H9 (cell line): ENCODE measurements at regions not wholly inside any gene's neighbourhood (a gene's known extent, or its start where the extent isn't known, plus 50 kb on each side); places are given as distances from the start of the nearest gene placed in this dataset.

ENCODE experiments used
- DNase-seq: peaks from one replicate; pipeline ENCODE4 v3.0.0-alpha.2; 2017
- H2AFZ ChIP-seq: one replicate; pipeline ENCODE4 v1.6.1; 2013; ENCODE audit warnings: mild to moderate bottlenecking, low read length, control low read depth, moderate library complexity
- H2AK5ac ChIP-seq: 2 replicates; pipeline ENCODE4 v1.6.1; 2013; ENCODE audit warnings: low read length, control low read depth, mixed read lengths; ENCODE audit not compliant: insufficient read length
- H2BK120ac ChIP-seq: one replicate; pipeline ENCODE4 v1.6.1; 2013; ENCODE audit warnings: low read depth, mild to moderate bottlenecking, low read length, control low read depth, inconsistent platforms; ENCODE audit not compliant: poor library complexity, severe bottlenecking
- H2BK12ac ChIP-seq: 2 replicates; pipeline ENCODE4 v1.6.1; 2013; ENCODE audit warnings: low read length, control low read depth, mixed read lengths, low read depth; ENCODE audit not compliant: insufficient read length
- H2BK15ac ChIP-seq: 2 replicates; pipeline ENCODE4 v1.6.1; 2013; ENCODE audit warnings: low read depth, low read length, control low read depth
- H2BK20ac ChIP-seq: one replicate; pipeline ENCODE4 v1.6.1; 2013; ENCODE audit warnings: low read depth, mild to moderate bottlenecking, low read length, control low read depth, inconsistent platforms; ENCODE audit not compliant: poor library complexity, severe bottlenecking
- H2BK5ac ChIP-seq: 2 replicates; pipeline ENCODE4 v1.6.1; 2013; ENCODE audit warnings: low read length, control low read depth, mixed read lengths; ENCODE audit not compliant: insufficient read length
- H3K14ac ChIP-seq: 2 replicates; pipeline ENCODE4 v1.6.1; 2013; ENCODE audit warnings: low read length, control low read depth; ENCODE audit not compliant: insufficient read depth
- H3K18ac ChIP-seq: 2 replicates; pipeline ENCODE4 v1.6.1; 2013; ENCODE audit warnings: low read depth, mild to moderate bottlenecking, mixed read lengths, low read length, control low read depth; ENCODE audit not compliant: insufficient read length
- H3K23ac ChIP-seq: 2 replicates; pipeline ENCODE4 v1.6.1; 2013; ENCODE audit warnings: low read length, control low read depth, mixed read lengths, low read depth; ENCODE audit not compliant: insufficient read length
- H3K23me2 ChIP-seq: 2 replicates; pipeline ENCODE4 v1.6.1; 2013; ENCODE audit warnings: low read depth, mild to moderate bottlenecking, mixed read lengths, low read length, control low read depth; ENCODE audit not compliant: insufficient read length, poor library complexity, severe bottlenecking
- H3K27ac ChIP-seq: 2 replicates; pipeline ENCODE4 v1.5.1; 2013; ENCODE audit warnings: low read length, control low read depth, mixed read lengths, low read depth; ENCODE audit not compliant: insufficient read length
- H3K27me3 ChIP-seq: 2 replicates; pipeline ENCODE4 v1.6.1; 2013; ENCODE audit warnings: low read length, control low read depth, inconsistent platforms; ENCODE audit not compliant: insufficient read depth
- H3K4ac ChIP-seq: 2 replicates; pipeline ENCODE4 v1.6.1; 2013; ENCODE audit warnings: low read depth, mild to moderate bottlenecking, control low read depth, inconsistent platforms, low read length, moderate library complexity
- H3K4me1 ChIP-seq: 2 replicates; pipeline ENCODE4 v1.6.1; 2013; ENCODE audit warnings: low read length, control low read depth, inconsistent platforms; ENCODE audit not compliant: insufficient read depth
- H3K4me2 ChIP-seq: 2 replicates; pipeline ENCODE4 v1.6.1; 2013; ENCODE audit warnings: low read length, control low read depth, mixed read lengths; ENCODE audit not compliant: insufficient read length, insufficient read depth
- H3K56ac ChIP-seq: 2 replicates; pipeline ENCODE4 v1.6.1; 2013; ENCODE audit warnings: low read depth, mild to moderate bottlenecking, mixed read lengths, low read length, control low read depth; ENCODE audit not compliant: insufficient read length
- H3K79me1 ChIP-seq: 2 replicates; pipeline ENCODE4 v1.6.1; 2013; ENCODE audit warnings: low read depth, mild to moderate bottlenecking, moderate library complexity, low read length, control low read depth, inconsistent platforms; ENCODE audit not compliant: insufficient read depth, poor library complexity, severe bottlenecking
- H3K79me2 ChIP-seq: 2 replicates; pipeline ENCODE4 v1.6.1; 2013; ENCODE audit warnings: low read length, control low read depth, inconsistent platforms; ENCODE audit not compliant: insufficient read depth
- H3K9ac ChIP-seq: 2 replicates; pipeline ENCODE4 v1.6.1; 2013; ENCODE audit warnings: low read length, control low read depth, mixed read lengths; ENCODE audit not compliant: insufficient read length; ENCODE audit errors: extremely low read depth
- H3K9me3 ChIP-seq: one replicate; pipeline ENCODE4 v1.6.1; 2013; ENCODE audit warnings: low read depth, low read length, inconsistent platforms; ENCODE audit not compliant: control insufficient read depth
- H3T11ph ChIP-seq: one replicate; pipeline ENCODE4 v1.6.1; 2013; ENCODE audit warnings: mild to moderate bottlenecking, low read length, control low read depth, inconsistent platforms
- H4K20me1 ChIP-seq: one replicate; pipeline ENCODE4 v1.6.1; 2013; ENCODE audit not compliant: control insufficient read depth, insufficient read length, insufficient read depth
- H4K5ac ChIP-seq: 2 replicates; pipeline ENCODE4 v1.6.1; 2013; ENCODE audit warnings: low read depth, mild to moderate bottlenecking, mixed read lengths, low read length, control low read depth; ENCODE audit not compliant: insufficient read length
- H4K8ac ChIP-seq: replicated peaks from 2 replicates; pipeline ENCODE4 v1.6.1; 2013; ENCODE audit warnings: low read length, control low read depth, mixed read lengths, low read depth; ENCODE audit not compliant: insufficient read length
- H4K91ac ChIP-seq: 2 replicates; pipeline ENCODE4 v1.6.1; 2013; ENCODE audit warnings: low read depth, mild to moderate bottlenecking, moderate library complexity, mixed read lengths, low read length, control low read depth; ENCODE audit not compliant: insufficient read length
- H3K27ac Mint-ChIP-seq, 3 experiments: 2 replicates in 2 of 3; 3 replicates in 1 of 3; pipeline ENCODE4 v1.8.0; 2020 to 2021; ENCODE audit warnings: mixed read lengths in 3 of 3, mild to moderate bottlenecking in 1 of 3, moderate library complexity in 1 of 3
- H3K27me3 Mint-ChIP-seq: 2 replicates; pipeline ENCODE4 v1.8.0; 2021; ENCODE audit warnings: low read depth, mild to moderate bottlenecking, moderate library complexity, mixed read lengths
- H3K36me3 Mint-ChIP-seq, 3 experiments: 2 replicates in 2 of 3; 3 replicates in 1 of 3; pipeline ENCODE4 v1.8.0; 2020 to 2021; ENCODE audit warnings: low read depth in 3 of 3, mixed read lengths in 3 of 3; ENCODE audit not compliant: insufficient read depth in 1 of 3
- H3K4me1 Mint-ChIP-seq, 2 experiments: 2 replicates each; pipeline ENCODE4 v1.8.0; 2020; ENCODE audit warnings: mixed read lengths in 2 of 2
- H3K4me3 Mint-ChIP-seq, 2 experiments: 2 replicates in 1 of 2; 3 replicates in 1 of 2; pipeline ENCODE4 v1.8.0; 2020 to 2021; ENCODE audit warnings: mild to moderate bottlenecking in 2 of 2, mixed read lengths in 2 of 2, moderate library complexity in 1 of 2
- H3K9me3 Mint-ChIP-seq, 2 experiments: 2 replicates in 1 of 2; 3 replicates in 1 of 2; pipeline ENCODE4 v1.8.0; 2020; ENCODE audit warnings: mild to moderate bottlenecking in 2 of 2, mixed read lengths in 2 of 2, moderate library complexity in 1 of 2
- CTCF ChIP-seq: fragments of 200-600 bp; sonication (generic); conservative IDR thresholded peaks from 3 replicates; pipeline ENCODE4 v1.8.0; 2021; ENCODE audit warnings: antibody characterized with exemption, mild to moderate bottlenecking
- WGBS: extraction: QIAGEN DNeasy Blood & Tissue Kit; methylation state at CpG from one replicate; pipeline ENCODE4 v1.1.7; 2013; ENCODE audit warnings: missing lambda C conversion rate, low lambda C conversion rate, mixed read lengths; ENCODE audit not compliant: insufficient read length; ENCODE audit errors: extremely low coverage; 5-methylcytosine and 5-hydroxymethylcytosine counted together

GRCh38 chr10:110415809-110416208 lies 81.9 kb upstream of the DUSP5 start:
- H3K4me2 ChIP-seq: no peak overlapping the region
- H2AK5ac ChIP-seq: no peak overlapping the region
- H3K4me1 ChIP-seq: peaks cover 2% of the 10 kb centered on the region; the same call in 1 of the 2 replicates
- Mint-ChIP-seq H3K27ac (no peak overlapping the region), H3K4me1 (peaks cover 9 to 21% of the 10 kb centered on the region in 2 experiments), H3K36me3 (no peaks in the 10 kb centered on the region), H3K4me3 (no peak overlapping the region), H3K9me3 (no peaks in the 10 kb centered on the region), H3K27me3 (no peaks in the 10 kb centered on the region; the same call in 1 of the 2 replicates)
- H3K27me3 ChIP-seq: no peaks in the 10 kb centered on the region
- H3K9me3 ChIP-seq: no peaks in the 10 kb centered on the region
- no peak overlapping the region for H3K14ac ChIP-seq
- H3K23me2 ChIP-seq: no peaks in the 10 kb centered on the region
- H2BK5ac ChIP-seq: no peak overlapping the region
- no peaks in the 10 kb centered on the region for H4K20me1 ChIP-seq
- H2BK15ac ChIP-seq: no peak overlapping the region
- no peak overlapping the region for H3K9ac ChIP-seq
- no peaks in the 10 kb centered on the region for H3K79me1 ChIP-seq
- H3K18ac ChIP-seq: no peak overlapping the region
- no peak overlapping the region for H2BK120ac ChIP-seq
- no peak overlapping the region for H3K27ac ChIP-seq
- H4K5ac ChIP-seq: no peak overlapping the region
- H4K8ac ChIP-seq: no peak overlapping the region
- H2BK12ac ChIP-seq: no peak overlapping the region
- no peak overlapping the region for H2AFZ ChIP-seq
- no peak overlapping the region for H3T11ph ChIP-seq
- H3K4ac ChIP-seq: no peak overlapping the region
- H4K91ac ChIP-seq: no peak overlapping the region
- no peak overlapping the region for H3K56ac ChIP-seq
- no peak overlapping the region for H3K23ac ChIP-seq
- no CpG with 5 or more reads among the region's 3 CpGs for WGBS
- no peak overlapping the region for H2BK20ac ChIP-seq
- no peak for TF ChIP-seq CTCF
- H3K79me2 ChIP-seq: no peaks in the 10 kb centered on the region
- no peak for DNase-seq
